OCI-LY1 (cell line): ENCODE measurements at regions not wholly inside any gene's neighbourhood (a gene's known extent, or its start where the extent isn't known, plus 50 kb on each side); places are given as distances from the start of the nearest gene placed in this dataset.

Experiments
- H2AFZ ChIP-seq: fragments of 200-600 bp; sonication (generic), shearing (Covaris generic); 2 replicates; pipeline ENCODE4 v1.6.0; 2014; ENCODE audit warnings: antibody characterized with exemption, mild to moderate bottlenecking, low read length
- H3F3A ChIP-seq: fragments of 200-600 bp; sonication (generic), shearing (Covaris generic); 2 replicates; pipeline ENCODE4 v1.6.0; 2014; ENCODE audit warnings: mild to moderate bottlenecking, antibody characterized with exemption, low read length, moderate library complexity; ENCODE audit not compliant: insufficient read depth
- H3K27ac ChIP-seq: fragments of 200-600 bp; sonication (generic); 2 replicates; pipeline ENCODE4 v1.5.1; 2014; ENCODE audit warnings: low read length, mixed run types, mild to moderate bottlenecking, low read depth; ENCODE audit not compliant: poor library complexity, severe bottlenecking
- H3K27me3 ChIP-seq: fragments of 200-600 bp; sonication (generic); 2 replicates; pipeline ENCODE4 v1.6.0; 2014; ENCODE audit warnings: antibody characterized with exemption, mild to moderate bottlenecking, low read length, moderate library complexity; ENCODE audit not compliant: insufficient read depth
- H3K36me3 ChIP-seq: fragments of 200-600 bp; sonication (generic); 2 replicates; pipeline ENCODE4 v1.6.1; 2014; ENCODE audit warnings: mild to moderate bottlenecking, antibody characterized with exemption, low read length, moderate library complexity, mixed read lengths; ENCODE audit not compliant: insufficient read depth
- H3K4me1 ChIP-seq: fragments of 200-600 bp; sonication (generic); 2 replicates; pipeline ENCODE4 v1.5.1; 2014; ENCODE audit warnings: mild to moderate bottlenecking, low read length, moderate library complexity; ENCODE audit not compliant: insufficient read depth, severe bottlenecking
- H3K4me2 ChIP-seq: fragments of 200-600 bp; sonication (generic), shearing (Covaris generic); 2 replicates; pipeline ENCODE4 v1.6.1; 2014; ENCODE audit warnings: low read length
- H3K4me3 ChIP-seq: fragments of 200-600 bp; sonication (generic); 2 replicates; pipeline ENCODE4 v1.5.1; 2014; ENCODE audit warnings: low read length, low read depth, mild to moderate bottlenecking, mixed read lengths; ENCODE audit not compliant: poor library complexity, severe bottlenecking
- H3K79me2 ChIP-seq: fragments of 200-600 bp; shearing (Covaris generic); 2 replicates; pipeline ENCODE4 v1.6.1; 2016; ENCODE audit warnings: mixed run types, low read length, mixed read lengths; ENCODE audit not compliant: insufficient read depth
- H3K9ac ChIP-seq: fragments of 200-600 bp; sonication (generic), shearing (Covaris generic); 2 replicates; pipeline ENCODE4 v1.6.1; 2014; ENCODE audit warnings: mild to moderate bottlenecking, low read length, mixed read lengths
- H3K9me2 ChIP-seq: fragments of 200-600 bp; sonication (generic), shearing (Covaris generic); 2 replicates; pipeline ENCODE4 v1.6.1; 2014; ENCODE audit warnings: low read depth, mild to moderate bottlenecking, low read length, mixed read lengths
- H3K9me3 ChIP-seq: fragments of 200-600 bp; shearing (Covaris generic); 2 replicates; pipeline ENCODE4 v1.6.1; 2014; ENCODE audit warnings: low read length, mixed read lengths
- H4K20me1 ChIP-seq: fragments of 200-600 bp; sonication (generic), shearing (Covaris generic); 2 replicates; pipeline ENCODE4 v1.6.0; 2016; ENCODE audit warnings: mild to moderate bottlenecking, low read length; ENCODE audit not compliant: insufficient read depth
- CTCF ChIP-seq: fragments of 200-600 bp; sonication (generic), shearing (Covaris generic); IDR thresholded peaks from 2 replicates; pipeline ENCODE4 v1.5.1; 2017; ENCODE audit warnings: mild to moderate bottlenecking, antibody characterized with exemption, low read length, moderate library complexity, mixed read lengths
- EZH2 ChIP-seq: fragments of 200-600 bp; sonication (generic), shearing (Covaris generic); IDR thresholded peaks from 2 replicates; pipeline ENCODE4 v1.8.0; 2017; ENCODE audit warnings: borderline replicate concordance, mixed run types, mild to moderate bottlenecking, antibody characterized with exemption, low read length, moderate library complexity, mixed read lengths

GRCh38 chr18:28858248-28858647, 681.3 kb upstream of the CDH2 start:
- H3K9me3 ChIP-seq, result no peaks in the 10 kb centered on the region
- H4K20me1 ChIP-seq, result no peaks in the 10 kb centered on the region
- no peak overlapping the region for H3K4me3 ChIP-seq
- no peaks in the 10 kb centered on the region for H3K79me2 ChIP-seq
- H3K9me2 ChIP-seq, result no peaks in the 10 kb centered on the region
- no peak overlapping the region for H3K4me2 ChIP-seq
- H2AFZ ChIP-seq, result no peak overlapping the region
- H3K9ac ChIP-seq, result no peak overlapping the region
- H3K36me3 ChIP-seq, result no peaks in the 10 kb centered on the region
- H3F3A ChIP-seq, result no peaks in the 10 kb centered on the region
- no peak for TF ChIP-seq EZH2
- TF ChIP-seq CTCF, result no peak
- no peaks in the 10 kb centered on the region for H3K4me1 ChIP-seq
- no peak overlapping the region for H3K27ac ChIP-seq
- H3K27me3 ChIP-seq, result no peaks in the 10 kb centered on the region

GRCh38 chr18:28855989-28856388, 679.1 kb upstream of the CDH2 start:
- Histone ChIP-seq H3K4me3 (no peak overlapping the region), H3K79me2 (no peaks in the 10 kb centered on the region), H3K9me3 (no peaks in the 10 kb centered on the region), H4K20me1 (no peaks in the 10 kb centered on the region), H3K4me2 (no peak overlapping the region), H2AFZ (no peak overlapping the region), H3F3A (no peaks in the 10 kb centered on the region), H3K4me1 (no peaks in the 10 kb centered on the region), H3K9me2 (no peaks in the 10 kb centered on the region), H3K36me3 (no peaks in the 10 kb centered on the region), H3K27ac (no peak overlapping the region), H3K27me3 (no peaks in the 10 kb centered on the region), H3K9ac (no peak overlapping the region)
- TF ChIP-seq EZH2, result no peak

- H3F3A ChIP-seq, result no peaks in the 10 kb centered on the region
- H3K27me3 ChIP-seq, result no peaks in the 10 kb centered on the region
- no peaks in the 10 kb centered on the region for H3K9me3 ChIP-seq
- H3K79me2 ChIP-seq, result no peaks in the 10 kb centered on the region
- H3K9me2 ChIP-seq, result no peaks in the 10 kb centered on the region
- no peaks in the 10 kb centered on the region for H3K4me1 ChIP-seq
- no peaks in the 10 kb centered on the region for H4K20me1 ChIP-seq
- TF ChIP-seq CTCF (no peak), EZH2 (no peak)
- H3K9ac ChIP-seq, result no peak overlapping the region
- H3K4me3 ChIP-seq, result no peak overlapping the region
- no peaks in the 10 kb centered on the region for H3K36me3 ChIP-seq
- no peak overlapping the region for H3K4me2 ChIP-seq
- no peak overlapping the region for H2AFZ ChIP-seq
- H3K27ac ChIP-seq, result no peak overlapping the region
These were observed 678.6 kb upstream of the CDH2 start for GRCh38 chr18:28855524-28855923.

- Histone ChIP-seq H3K79me2 (no peaks in the 10 kb centered on the region), H3K27ac (no peak overlapping the region), H2AFZ (no peak overlapping the region), H3K4me1 (no peaks in the 10 kb centered on the region), H3K4me2 (no peak overlapping the region), H4K20me1 (no peaks in the 10 kb centered on the region), H3K36me3 (no peaks in the 10 kb centered on the region), H3K27me3 (no peaks in the 10 kb centered on the region), H3K9me2 (no peaks in the 10 kb centered on the region), H3K4me3 (no peak overlapping the region), H3K9ac (no peak overlapping the region), H3K9me3 (no peaks in the 10 kb centered on the region), H3F3A (no peaks in the 10 kb centered on the region)
- TF ChIP-seq CTCF (no peak), EZH2 (no peak)
These were observed 678.0 kb upstream of the CDH2 start for GRCh38 chr18:28854964-28855363.
